NOMO-1 treated with dmso at 0.1 percent for 144 hours (cell line): ENCODE measurements at regions not wholly inside any gene's neighbourhood (a gene's known extent, or its start where the extent isn't known, plus 50 kb on each side); places are given as distances from the start of the nearest gene placed in this dataset.

ENCODE experiments used
- DNase-seq: peaks from one replicate; lab custom pipeline; 2025; ENCODE audit not compliant: unreplicated experiment; lab: John Stamatoyannopoulos, UW

- no peak for DNase-seq
These were observed 206.4 kb upstream of the FAT1 start for GRCh38 chr4:186930024-186930423.

GRCh38 chr4:186931519-186931918 lies 207.9 kb upstream of the FAT1 start:
- DNase-seq: no peak

GRCh38 chr4:186932196-186932595 lies 208.5 kb upstream of the FAT1 start:
- no peak for DNase-seq

GRCh38 chr4:186932631-186933187 lies 209.1 kb upstream of the FAT1 start:
- DNase-seq: peak; percentile 63

GRCh38 chr4:186934244-186934643 lies 210.6 kb upstream of the FAT1 start:
- no peak for DNase-seq

- DNase-seq: no peak
These were observed 211.3 kb upstream of the FAT1 start for GRCh38 chr4:186934841-186935443.

- no peak for DNase-seq
These were observed 212.2 kb upstream of the FAT1 start for GRCh38 chr4:186935901-186936300.

- no peak for DNase-seq
These were observed 213.1 kb upstream of the FAT1 start for GRCh38 chr4:186936496-186937375.

GRCh38 chr4:186939226-186939625 lies 215.6 kb upstream of the FAT1 start:
- peak; percentile 48 for DNase-seq

GRCh38 chr4:186939766-186940165 lies 216.1 kb upstream of the FAT1 start:
- DNase-seq: peak; percentile 58

- no peak for DNase-seq
These were observed 216.8 kb upstream of the FAT1 start for GRCh38 chr4:186940476-186940875.

GRCh38 chr4:186942758-186943377 lies 219.2 kb upstream of the FAT1 start:
- DNase-seq: no peak

GRCh38 chr4:186943411-186943810 lies 219.8 kb upstream of the FAT1 start:
- no peak for DNase-seq

GRCh38 chr4:186946136-186946535 lies 222.5 kb upstream of the FAT1 start:
- no peak for DNase-seq

- DNase-seq: no peak
These were observed 223.1 kb upstream of the FAT1 start for GRCh38 chr4:186946682-186947294.

- no peak for DNase-seq
These were observed 224.9 kb upstream of the FAT1 start for GRCh38 chr4:186948361-186949242.

GRCh38 chr4:186949847-186950246 lies 226.2 kb upstream of the FAT1 start:
- DNase-seq: no peak

- DNase-seq: no peak
These were observed 229.1 kb upstream of the FAT1 start for GRCh38 chr4:186952709-186953108.

GRCh38 chr4:186953599-186954260 lies 230.1 kb upstream of the FAT1 start:
- peak; percentile 30 for DNase-seq

- no peak for DNase-seq
These were observed 230.9 kb upstream of the FAT1 start for GRCh38 chr4:186954509-186954908.
